ENCODE measurements at regions not wholly inside any gene's neighbourhood (a gene's known extent, or its start where the extent isn't known, plus 50 kb on each side); places are given as distances from the start of the nearest gene placed in this dataset.

GRCh38 chr10:80000541-80000940 lies 51.6 kb upstream of the SFTPD start:
- no peak for TF ChIP-seq EZH2 (IDR thresholded peaks at IDR 0.05; ENCODE audit: low read length, unreplicated experiment)
- no peak for TF ChIP-seq CTCF (conservative IDR thresholded peaks at IDR 0.05; ENCODE audit: low read depth, low read length)
- TF ChIP-seq EZH2phosphoT487 (IDR thresholded peaks at IDR 0.05; ENCODE audit: borderline replicate concordance, low read length): no peak

All from PC-3 (cell line).